Ovary (tissue), 3 donors: ENCODE measurements at regions not wholly inside any gene's neighbourhood (a gene's known extent, or its start where the extent isn't known, plus 50 kb on each side); places are given as distances from the start of the nearest gene placed in this dataset.

Experiments
- CTCF ChIP-seq, 3 donors: fragments of 450-650 bp in 2 of 3; fragments of 200-600 bp in 1 of 3; IDR thresholded peaks; one replicate each; pipeline versions ENCODE4 v1.5.1 to v1.8.0; 2016 to 2022; ENCODE audit warnings: antibody characterized with exemption in 3 of 3, mild to moderate bottlenecking in 1 of 3
- POLR2A ChIP-seq: fragments of 450-650 bp; IDR thresholded peaks from one replicate; pipeline ENCODE4 v1.6.1; 2017; ENCODE audit warnings: antibody characterized with exemption, mild to moderate bottlenecking, moderate library complexity
- donor health status: DM: no; HTN: no; CAD: no.

- TF ChIP-seq CTCF (IDR thresholded peaks at IDR 0.05) (no peak), POLR2A (no peak)
Measured at GRCh38 chr1:207268337-207268736, 53.1 kb upstream of the CD55 start.
